K562 (cell line): ENCODE measurements at regions not wholly inside any gene's neighbourhood (a gene's known extent, or its start where the extent isn't known, plus 50 kb on each side); places are given as distances from the start of the nearest gene placed in this dataset.

ENCODE experiments used
- BCOR ChIP-seq: fragments of 450-650 bp; IDR thresholded peaks from 2 replicates; pipeline ENCODE4 v1.6.1; 2016
- BRF2 ChIP-seq: IDR thresholded peaks from 3 replicates; pipeline ENCODE4 v1.6.1; 2011; ENCODE audit warnings: borderline replicate concordance, mild to moderate bottlenecking; ENCODE audit not compliant: insufficient read length, insufficient read depth
- CBX5 ChIP-seq: IDR thresholded peaks from 2 replicates; pipeline ENCODE4 v1.6.1; 2014; ENCODE audit warnings: low read depth, borderline replicate concordance
- CHCHD3 ChIP-seq: fragments of 250-450 bp; sonication (Bioruptor Pico); IDR thresholded peaks from 2 replicates; pipeline ENCODE4 v2.1.2; 2022; ENCODE audit warnings: mild to moderate bottlenecking
- CREB3L1 ChIP-seq: fragments of 450-650 bp; IDR thresholded peaks from 2 replicates; pipeline ENCODE4 v1.6.1; 2014; ENCODE audit warnings: low read depth, mild to moderate bottlenecking, moderate library complexity, borderline replicate concordance
- CXXC5 ChIP-seq: fragments of 250-450 bp; sonication (Bioruptor Pico); IDR thresholded peaks from 2 replicates; pipeline ENCODE4 v1.8.0; 2022; ENCODE audit warnings: inconsistent platforms, mild to moderate bottlenecking, moderate library complexity
- FOXJ2 ChIP-seq: fragments of 200-800 bp; sonication (Bioruptor generic); IDR thresholded peaks from 2 replicates; pipeline ENCODE4 v1.6.1; 2016; ENCODE audit warnings: missing genetic modification characterization, missing compliant biosample characterization
- MCM2 ChIP-seq: fragments of 450-650 bp; IDR thresholded peaks from 2 replicates; pipeline ENCODE4 v1.6.1; 2017; ENCODE audit warnings: low read depth, mild to moderate bottlenecking
- MCM7 ChIP-seq, 2 experiments: fragments of 450-650 bp; IDR thresholded peaks; 2 replicates each; pipeline ENCODE4 v1.6.1; 2016 to 2018
- NUFIP1 ChIP-seq: fragments of 450-650 bp; IDR thresholded peaks from 2 replicates; pipeline ENCODE4 v1.6.1; 2018; ENCODE audit not compliant: partially characterized antibody
- PML ChIP-seq: IDR thresholded peaks from 2 replicates; pipeline ENCODE4 v1.6.1; 2012; ENCODE audit warnings: low read length, inconsistent platforms
- SIRT6 ChIP-seq: IDR thresholded peaks from one replicate; pipeline ENCODE4 v1.6.1; 2012; ENCODE audit warnings: low read depth, mild to moderate bottlenecking, control low read depth, inconsistent platforms, low read length, moderate library complexity
- SIX5 ChIP-seq, 2 experiments: IDR thresholded peaks; 2 replicates each; pipeline ENCODE4 v1.6.1; 2011; ENCODE audit warnings: low read length in 2 of 2, borderline replicate concordance in 1 of 2, low read depth in 1 of 2, mild to moderate bottlenecking in 1 of 2, moderate library complexity in 1 of 2; ENCODE audit not compliant: insufficient read depth in 1 of 2
- SMC3 ChIP-seq: conservative IDR thresholded peaks from 2 replicates; pipeline ENCODE4 v1.6.1; 2011; ENCODE audit warnings: low read depth, low read length, improper control_type of control experiment; ENCODE audit not compliant: insufficient read depth
- TBL1XR1 ChIP-seq, 2 experiments: IDR thresholded peaks; 2 replicates each; pipeline ENCODE4 v1.6.1; 2012; ENCODE audit warnings: improper control_type of control experiment in 2 of 2, low read length in 2 of 2, mild to moderate bottlenecking in 1 of 2
- ZBTB1 ChIP-seq: sonication (generic); formaldehyde crosslinking; IDR thresholded peaks from 2 replicates; pipeline ENCODE4 v1.8.1; 2023; ENCODE audit warnings: missing genetic modification reagents, low read depth, mild to moderate bottlenecking, borderline replicate concordance
- ZBTB33 ChIP-seq: sonication (generic); formaldehyde crosslinking; IDR thresholded peaks from 2 replicates; pipeline ENCODE4 v1.8.1; 2023; ENCODE audit warnings: mild to moderate bottlenecking, missing genetic modification reagents
- ZNF347 ChIP-seq: fragments of 450-650 bp; formaldehyde crosslinking; IDR thresholded peaks from 2 replicates; pipeline ENCODE4 v1.4.0; 2020; ENCODE audit warnings: low read depth, mild to moderate bottlenecking, moderate library complexity
- ZNF449 ChIP-seq: fragments of 250-450 bp; sonication (Bioruptor Pico); IDR thresholded peaks from 2 replicates; pipeline ENCODE4 v1.8.0; 2022; ENCODE audit warnings: moderate library complexity, mild to moderate bottlenecking, inconsistent platforms
- TF ChIP-seq, protein P1 (sequence below): sonication (generic); IDR thresholded peaks from 2 replicates; pipeline ENCODE4 v1.6.1; 2016
- TF ChIP-seq, protein P2 (sequence below): sonication (generic); formaldehyde crosslinking; IDR thresholded peaks from 2 replicates; pipeline ENCODE4 v1.8.0; 2022; ENCODE audit warnings: mild to moderate bottlenecking, missing genetic modification reagents

DNA sequence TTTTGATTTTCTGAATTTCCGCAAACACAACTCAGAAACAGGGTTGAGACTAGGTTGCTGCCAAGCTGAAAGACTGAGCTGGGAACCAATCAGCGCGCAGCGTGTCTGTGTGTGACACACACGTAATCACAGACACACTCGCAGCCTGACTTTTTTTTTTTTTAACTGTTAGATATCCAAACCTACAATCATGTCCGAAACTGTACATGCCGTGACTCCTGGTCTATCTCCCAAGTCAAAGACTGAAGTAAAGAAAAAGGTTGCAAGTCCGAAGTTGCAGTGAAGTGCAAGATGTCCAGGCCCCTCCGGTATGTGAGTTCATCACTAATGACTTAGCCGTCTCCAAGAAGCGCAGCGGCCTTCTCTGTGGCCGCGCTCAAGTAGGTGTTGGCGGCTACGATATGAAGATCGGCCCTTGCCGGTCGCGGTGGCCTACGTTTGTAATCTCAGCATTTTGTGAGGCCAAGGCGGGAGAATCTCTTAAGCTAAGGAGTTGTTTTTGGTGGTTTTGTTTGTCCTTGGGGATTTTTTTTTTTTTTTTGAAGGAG lies 108.2 kb downstream of the HFE start (continued):
- TF ChIP-seq ZNF449 (CRISPR knock-in tag), result no peak
- 0 out of 2 replicates have a peak, but pooled peaks have one; percentile 31 for TF ChIP-seq CREB3L1
- TF ChIP-seq ZBTB33 (CRISPR knock-in tag), result peak; percentile 16
- no peak for TF ChIP-seq MCM2
- TF ChIP-seq FOXJ2 (tag), result peak; percentile 14; the same call in 1 of the 2 replicates
- TF ChIP-seq ZNF347 (CRISPR knock-in tag), result no peak
- TF ChIP-seq NUFIP1, result no peak
- 0 out of 2 replicates have a peak, but pooled peaks have one; percentile 30 for TF ChIP-seq PML
- TF ChIP-seq BRF2, result no peak
- 0 out of 2 replicates have a peak, but pooled peaks have one; percentile 20 for TF ChIP-seq ZBTB1 (CRISPR knock-in tag)
- peak; percentile 65; the same call in 1 of the 2 replicates for TF ChIP-seq CXXC5
- TF ChIP-seq, protein P1, sequence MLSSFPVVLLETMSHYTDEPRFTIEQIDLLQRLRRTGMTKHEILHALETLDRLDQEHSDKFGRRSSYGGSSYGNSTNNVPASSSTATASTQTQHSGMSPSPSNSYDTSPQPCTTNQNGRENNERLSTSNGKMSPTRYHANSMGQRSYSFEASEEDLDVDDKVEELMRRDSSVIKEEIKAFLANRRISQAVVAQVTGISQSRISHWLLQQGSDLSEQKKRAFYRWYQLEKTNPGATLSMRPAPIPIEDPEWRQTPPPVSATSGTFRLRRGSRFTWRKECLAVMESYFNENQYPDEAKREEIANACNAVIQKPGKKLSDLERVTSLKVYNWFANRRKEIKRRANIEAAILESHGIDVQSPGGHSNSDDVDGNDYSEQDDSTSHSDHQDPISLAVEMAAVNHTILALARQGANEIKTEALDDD, result no peak
- no peak for TF ChIP-seq MCM7 (IDR thresholded peaks at IDR 0.05)
- TF ChIP-seq, protein P2, sequence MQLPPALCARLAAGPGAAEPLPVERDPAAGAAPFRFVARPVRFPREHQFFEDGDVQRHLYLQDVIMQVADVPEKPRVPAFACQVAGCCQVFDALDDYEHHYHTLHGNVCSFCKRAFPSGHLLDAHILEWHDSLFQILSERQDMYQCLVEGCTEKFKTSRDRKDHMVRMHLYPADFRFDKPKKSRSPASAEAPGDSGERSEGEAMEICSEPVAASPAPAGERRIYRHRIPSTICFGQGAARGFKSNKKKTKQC (CRISPR knock-in tag), result no peak
- 0 out of 2 replicates have a peak, but pooled peaks have one; percentile 2 for TF ChIP-seq SMC3
- 0 out of 2 replicates have a peak, but pooled peaks have one; percentile 2 for TF ChIP-seq CHCHD3 (CRISPR knock-in tag)
- no peak for TF ChIP-seq CBX5
- peak in 1 of 2 experiments; percentile 19; a peak in 2 of 4 replicates for TF ChIP-seq TBL1XR1 (IDR thresholded peaks at IDR 0.05; ENCODE audit: low read length in 2 of 2)
- TF ChIP-seq BCOR, result peak; percentile 53; the same call in 1 of the 2 replicates
- no peak for TF ChIP-seq SIX5 (IDR thresholded peaks at IDR 0.05; ENCODE audit: borderline replicate concordance in 1 of 2, insufficient read depth in 1 of 2, low read depth in 1 of 2, low read length in 2 of 2)
- no peak for TF ChIP-seq SIRT6
